Tibial nerve (tissue), 3 donors: ENCODE measurements at regions not wholly inside any gene's neighbourhood (a gene's known extent, or its start where the extent isn't known, plus 50 kb on each side); places are given as distances from the start of the nearest gene placed in this dataset.

Source experiments
- CTCF ChIP-seq, 5 experiments: fragments of 200-600 bp in 3 of 5; fragments of 450-650 bp in 2 of 5; sonication (generic) in 3 of 5; IDR thresholded peaks; one replicate each; pipeline ENCODE4 v1.5.1; 2016 to 2019; ENCODE audit warnings: antibody characterized with exemption in 5 of 5, mild to moderate bottlenecking in 3 of 5, moderate library complexity in 2 of 5
- POLR2A ChIP-seq, 2 donors: fragments of 450-650 bp; IDR thresholded peaks; one replicate each; pipeline ENCODE4 v1.6.1; 2017; ENCODE audit warnings: antibody characterized with exemption in 2 of 2, mild to moderate bottlenecking in 2 of 2, moderate library complexity in 2 of 2

DNA sequence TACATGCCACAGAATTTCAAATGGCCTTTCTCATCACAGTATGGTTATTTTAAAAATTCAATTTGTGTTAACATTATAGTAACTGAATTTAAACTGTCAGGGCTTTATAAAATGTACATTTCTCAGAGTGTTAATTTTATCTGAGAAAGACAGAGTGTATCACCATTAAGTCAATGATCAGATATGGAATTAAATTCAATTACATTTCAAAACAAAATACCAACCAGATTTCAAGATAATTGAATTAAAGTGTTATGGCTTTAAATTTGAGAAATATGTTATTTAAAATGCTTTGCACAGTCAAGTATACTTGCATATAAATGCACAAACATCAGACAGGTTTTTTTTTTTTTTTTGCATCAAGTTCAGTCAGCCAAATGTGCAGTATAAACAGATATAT, 1574.4 kb downstream of the BRINP3 start:
- TF ChIP-seq CTCF (IDR thresholded peaks at IDR 0.05) = no peak
- no peak for TF ChIP-seq POLR2A (IDR thresholded peaks at IDR 0.05)
